ENCODE measurements at regions not wholly inside any gene's neighbourhood (a gene's known extent, or its start where the extent isn't known, plus 50 kb on each side); places are given as distances from the start of the nearest gene placed in this dataset.

DNA sequence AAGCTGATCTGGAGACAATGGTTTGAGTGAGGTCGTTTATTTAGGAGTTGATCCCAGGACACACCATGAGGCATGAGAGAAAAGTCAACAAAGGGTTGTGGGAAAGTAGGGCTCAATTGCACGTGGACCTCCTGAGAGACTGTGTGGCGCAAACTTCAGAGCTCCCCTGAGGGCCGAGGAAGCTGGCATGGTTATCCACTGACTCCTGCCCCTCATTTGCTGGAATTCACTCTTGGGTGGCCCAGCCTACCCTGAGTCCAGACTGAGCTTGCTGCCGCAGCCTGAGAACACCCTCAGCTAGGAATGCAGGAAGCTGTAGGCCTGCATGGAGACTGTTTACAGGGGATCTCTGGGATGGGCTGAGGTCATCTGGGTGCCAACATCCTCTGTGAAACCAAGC, 301.0 kb downstream of the RWDD3 start (continued):
- TF ChIP-seq DACH1 (IDR thresholded peaks at IDR 0.05; ENCODE audit: partially characterized antibody) (no peak), DMBX1 (CRISPR knock-in tag; IDR thresholded peaks at IDR 0.05; ENCODE audit: borderline replicate concordance) (no peak), RBBP5 (IDR thresholded peaks at IDR 0.05; ENCODE audit: borderline replicate concordance, insufficient read depth, low read length, poor library complexity, severe bottlenecking) (no peak)

DNA sequence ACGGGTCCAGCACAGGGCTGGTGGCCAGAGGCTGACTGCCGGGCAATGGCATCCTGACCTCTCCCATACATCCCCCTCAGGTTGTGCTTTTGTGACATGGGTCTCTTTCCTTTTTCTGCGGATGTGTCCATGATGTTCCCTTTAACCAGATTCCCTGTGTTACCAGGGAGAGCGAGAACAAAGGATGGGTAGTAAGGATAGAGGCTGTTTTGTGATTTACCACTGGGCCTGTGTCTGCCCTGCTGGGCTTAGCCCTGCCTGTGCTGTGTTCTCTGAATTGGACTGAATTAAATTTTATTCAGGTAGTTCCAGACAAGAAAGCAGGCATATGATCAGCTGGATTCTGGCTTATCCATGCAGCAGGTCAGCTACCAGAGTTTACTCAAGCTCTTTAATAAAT, 301.6 kb downstream of the RWDD3 start:
- ATAC-seq (no peak), DNase-seq (ENCODE audit: extremely low read depth in 1 of 4, low spot score in 3 of 4) (no peak), FAIRE-seq (no peak)
- H3K27me3 ChIP-seq (ENCODE audit: control insufficient read depth in 2 of 2, insufficient read depth in 2 of 2, low read length in 2 of 2): no peaks in the 10 kb centered on the region
- H3K4me3 ChIP-seq: no peak overlapping the region
- TF ChIP-seq DDX20 (tag; IDR thresholded peaks at IDR 0.05; ENCODE audit: low read depth) (no peak), HNRNPH1 (optimal IDR thresholded peaks at IDR 0.05; ENCODE audit: low read depth, low read length) (no peak), NFATC3 (IDR thresholded peaks at IDR 0.05) (no peak), TAF15 (IDR thresholded peaks at IDR 0.05; ENCODE audit: low read depth, low read length) (no peak), FOXJ3 (CRISPR knock-in tag; IDR thresholded peaks at IDR 0.05) (no peak), FOXJ2 (tag; IDR thresholded peaks at IDR 0.05) (no peak), ZNF707 (CRISPR knock-in tag; conservative IDR thresholded peaks at IDR 0.05) (no peak), HEY1 (CRISPR knock-in tag; IDR thresholded peaks at IDR 0.05; ENCODE audit: borderline replicate concordance) (no peak), DACH1 (IDR thresholded peaks at IDR 0.05; ENCODE audit: partially characterized antibody) (no peak), ZNF584 (CRISPR knock-in tag; IDR thresholded peaks at IDR 0.05; ENCODE audit: low read depth) (no peak)
- TF ChIP-seq, protein P1, sequence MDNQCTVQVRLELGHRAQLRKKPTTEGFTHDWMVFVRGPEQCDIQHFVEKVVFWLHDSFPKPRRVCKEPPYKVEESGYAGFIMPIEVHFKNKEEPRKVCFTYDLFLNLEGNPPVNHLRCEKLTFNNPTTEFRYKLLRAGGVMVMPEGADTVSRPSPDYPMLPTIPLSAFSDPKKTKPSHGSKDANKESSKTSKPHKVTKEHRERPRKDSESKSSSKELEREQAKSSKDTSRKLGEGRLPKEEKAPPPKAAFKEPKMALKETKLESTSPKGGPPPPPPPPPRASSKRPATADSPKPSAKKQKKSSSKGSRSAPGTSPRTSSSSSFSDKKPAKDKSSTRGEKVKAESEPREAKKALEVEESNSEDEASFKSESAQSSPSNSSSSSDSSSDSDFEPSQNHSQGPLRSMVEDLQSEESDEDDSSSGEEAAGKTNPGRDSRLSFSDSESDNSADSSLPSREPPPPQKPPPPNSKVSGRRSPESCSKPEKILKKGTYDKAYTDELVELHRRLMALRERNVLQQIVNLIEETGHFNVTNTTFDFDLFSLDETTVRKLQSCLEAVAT (IDR thresholded peaks at IDR 0.05): no peak
- BruUV-seq (replicated peaks): no TSS peak
- WGBS (ENCODE audit: insufficient coverage, low coverage, missing lambda C conversion rate): 1% methylated on average over 4 of the region's 4 CpGs
- H3K79me2 ChIP-seq (ENCODE audit: control insufficient read depth, insufficient read depth, low read length): no peaks in the 10 kb centered on the region
- in situ Hi-C loops (cut with MboI): no loop called here
- CTCF ChIA-PET (ENCODE audit: low intra/inter-chr PET ratio): no interaction called here
- no peak overlapping the region for H3K27ac ChIP-seq (ENCODE audit: extremely low read depth, low read depth, low read length)
- H3K9me1 ChIP-seq (ENCODE audit: control insufficient read depth, insufficient read depth, low read length): no peaks in the 10 kb centered on the region
- H3K9me3 ChIP-seq (replicated peaks; ENCODE audit: control insufficient read depth, insufficient read depth, low read depth, low read length): no peaks in the 10 kb centered on the region
- no peaks in the 10 kb centered on the region for H4K20me1 ChIP-seq (replicated peaks; ENCODE audit: control insufficient read depth, insufficient read depth, low read length)
- no peak overlapping the region for H2AFZ ChIP-seq (ENCODE audit: low read depth, low read length)
- POLR2A ChIA-PET: no interaction called here
- H3K4me2 ChIP-seq (ENCODE audit: insufficient read depth, low read length): no peak overlapping the region
- H3K4me1 ChIP-seq (replicated peaks in 1 of 2; ENCODE audit: control insufficient read depth in 2 of 2, insufficient read depth in 2 of 2, low read length in 2 of 2): no peaks in the 10 kb centered on the region
- intact Hi-C loops (cut with micrococcal nuclease): no loop called here
- no peak overlapping the region for H3K9ac ChIP-seq (ENCODE audit: insufficient read depth in 1 of 2, low read depth in 2 of 2, low read length in 2 of 2)
- H3K36me3 ChIP-seq (ENCODE audit: control insufficient read depth, insufficient read depth, low read length): no peaks in the 10 kb centered on the region
